HL-60 (cell line): ENCODE measurements at regions not wholly inside any gene's neighbourhood (a gene's known extent, or its start where the extent isn't known, plus 50 kb on each side); places are given as distances from the start of the nearest gene placed in this dataset.

Experiments used
- POLR2AphosphoS5 ChIP-seq: IDR thresholded peaks from 2 replicates; pipeline ENCODE4 v1.6.1; 2012; ENCODE audit warnings: low read depth
- SPI1 ChIP-seq: IDR thresholded peaks from 2 replicates; pipeline ENCODE4 v1.6.1; 2012; ENCODE audit warnings: low read depth, mild to moderate bottlenecking, borderline replicate concordance
- TF ChIP-seq, protein P1 (sequence below): IDR thresholded peaks from one replicate; pipeline ENCODE4 v1.5.1; 2011; ENCODE audit warnings: low read length, control low read depth, inconsistent platforms; ENCODE audit not compliant: insufficient read depth

GRCh38 chr3:164918905-164919304 is 159.4 kb downstream of the SI start:
- TF ChIP-seq, protein P1, sequence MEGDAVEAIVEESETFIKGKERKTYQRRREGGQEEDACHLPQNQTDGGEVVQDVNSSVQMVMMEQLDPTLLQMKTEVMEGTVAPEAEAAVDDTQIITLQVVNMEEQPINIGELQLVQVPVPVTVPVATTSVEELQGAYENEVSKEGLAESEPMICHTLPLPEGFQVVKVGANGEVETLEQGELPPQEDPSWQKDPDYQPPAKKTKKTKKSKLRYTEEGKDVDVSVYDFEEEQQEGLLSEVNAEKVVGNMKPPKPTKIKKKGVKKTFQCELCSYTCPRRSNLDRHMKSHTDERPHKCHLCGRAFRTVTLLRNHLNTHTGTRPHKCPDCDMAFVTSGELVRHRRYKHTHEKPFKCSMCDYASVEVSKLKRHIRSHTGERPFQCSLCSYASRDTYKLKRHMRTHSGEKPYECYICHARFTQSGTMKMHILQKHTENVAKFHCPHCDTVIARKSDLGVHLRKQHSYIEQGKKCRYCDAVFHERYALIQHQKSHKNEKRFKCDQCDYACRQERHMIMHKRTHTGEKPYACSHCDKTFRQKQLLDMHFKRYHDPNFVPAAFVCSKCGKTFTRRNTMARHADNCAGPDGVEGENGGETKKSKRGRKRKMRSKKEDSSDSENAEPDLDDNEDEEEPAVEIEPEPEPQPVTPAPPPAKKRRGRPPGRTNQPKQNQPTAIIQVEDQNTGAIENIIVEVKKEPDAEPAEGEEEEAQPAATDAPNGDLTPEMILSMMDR = no peak
- TF ChIP-seq POLR2AphosphoS5 (no peak), SPI1 (no peak)
